GM18868 (cell line): ENCODE measurements at regions not wholly inside any gene's neighbourhood (a gene's known extent, or its start where the extent isn't known, plus 50 kb on each side); places are given as distances from the start of the nearest gene placed in this dataset.

Experiments used
- ATAC-seq: cut with Tn5 transposase; IDR thresholded peaks from one replicate; pipeline ENCODE4 v1.9.1; 2021; ENCODE audit warnings: mild to moderate bottlenecking, moderate library complexity; ENCODE audit not compliant: unreplicated experiment

DNA sequence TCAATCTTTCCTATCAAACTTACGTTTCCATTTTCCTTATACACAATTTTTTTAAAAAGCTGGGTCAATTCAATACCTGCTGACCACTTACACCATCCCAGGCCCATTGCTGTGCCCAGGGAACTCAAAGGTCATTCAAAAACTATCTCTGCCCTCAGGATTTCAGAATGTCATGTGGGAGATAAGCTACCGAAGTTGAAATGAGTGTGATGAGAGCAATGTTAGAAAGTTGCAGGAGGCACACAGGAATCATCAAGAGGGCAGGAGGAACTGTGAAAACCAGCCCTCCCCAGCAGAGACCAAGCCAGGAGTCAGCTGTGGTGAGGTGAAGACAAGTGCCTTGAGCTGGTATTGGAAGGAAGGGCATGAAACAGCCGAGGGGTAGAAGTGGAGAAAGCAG, 195.9 kb downstream of the HS3ST3A1 start:
- ATAC-seq = no peak

DNA sequence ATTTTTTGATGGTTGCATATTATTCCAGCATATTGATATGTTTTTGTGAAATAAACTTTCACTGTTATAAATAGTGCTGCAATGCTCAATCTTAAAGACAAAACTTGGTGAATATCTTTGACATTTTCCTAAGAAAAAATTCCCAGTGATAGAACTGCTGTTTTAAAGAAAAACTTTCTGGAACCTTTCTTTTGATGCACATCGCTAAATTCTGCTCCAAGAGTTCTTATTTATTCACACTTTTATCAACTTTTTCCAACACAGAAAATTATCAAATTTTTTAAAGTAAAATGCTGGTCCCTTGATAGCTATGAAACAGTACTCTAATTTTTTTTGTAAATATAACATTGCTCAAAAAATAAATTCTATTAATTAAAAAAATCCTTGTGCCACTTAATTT, 196.6 kb downstream of the HS3ST3A1 start:
- ATAC-seq = no peak

DNA sequence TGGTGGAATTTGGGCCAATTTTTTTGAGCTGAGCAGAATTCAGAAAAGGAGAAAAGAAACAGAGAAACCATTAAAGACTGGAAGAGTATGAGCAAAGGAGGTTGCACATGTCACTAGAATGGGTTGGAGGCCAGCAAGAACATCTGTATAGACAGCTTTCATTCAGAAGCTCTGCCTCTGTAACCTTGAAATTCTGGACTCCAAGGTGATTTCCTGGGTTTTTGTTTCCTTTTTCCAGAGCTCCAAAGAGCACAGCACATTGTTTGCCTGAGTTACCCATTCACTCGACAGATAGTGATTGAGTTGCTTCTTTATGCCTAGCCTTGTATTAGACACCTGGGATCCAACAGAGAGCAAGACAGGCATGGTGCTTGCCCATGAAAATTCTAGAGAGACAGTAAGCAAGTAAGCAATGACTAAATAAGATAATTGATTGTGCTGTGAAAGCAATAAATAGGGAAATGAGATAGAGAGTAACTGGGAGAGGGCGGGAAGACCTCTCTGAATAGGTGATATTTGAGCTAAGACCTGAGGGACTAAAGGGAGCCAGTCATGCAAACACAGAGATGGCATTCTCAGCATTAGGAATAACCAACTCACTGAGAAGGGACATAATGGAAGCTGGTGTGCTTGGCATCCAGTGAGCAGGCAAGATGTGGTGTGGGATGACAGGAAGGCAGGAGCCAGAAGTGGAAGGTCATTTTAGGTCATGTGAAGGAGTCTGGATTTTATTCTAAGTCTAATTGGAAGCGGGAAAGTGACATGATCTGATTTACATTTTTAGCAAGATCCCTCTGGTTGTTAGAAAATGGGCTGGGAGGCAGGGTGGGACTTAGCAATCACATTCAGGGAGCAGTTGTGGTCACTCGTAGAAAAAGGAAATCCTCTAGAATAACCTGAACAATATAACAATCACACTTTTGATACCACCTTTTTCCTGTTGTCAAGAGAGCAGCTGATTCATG, 197.5 kb downstream of the HS3ST3A1 start:
- no peak for ATAC-seq

DNA sequence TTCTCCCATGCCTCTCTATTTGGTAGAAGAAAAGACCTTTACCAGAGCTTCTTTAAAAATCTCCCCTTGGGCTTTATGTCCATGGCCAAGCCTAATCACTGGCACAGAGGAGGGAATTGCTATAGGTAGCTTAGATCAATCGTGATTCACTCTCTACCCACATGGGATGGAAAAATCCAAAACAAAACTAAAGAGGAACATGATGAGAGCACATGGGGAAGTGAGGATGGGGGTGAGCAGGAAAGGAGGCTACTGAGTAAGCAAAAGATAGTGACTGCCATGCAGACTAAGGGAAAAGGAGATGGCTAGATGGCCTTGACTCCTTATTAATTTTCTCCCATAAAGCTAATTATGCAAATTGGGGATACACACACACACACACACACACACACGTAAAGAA, 201.2 kb downstream of the HS3ST3A1 start:
- no peak for ATAC-seq

DNA sequence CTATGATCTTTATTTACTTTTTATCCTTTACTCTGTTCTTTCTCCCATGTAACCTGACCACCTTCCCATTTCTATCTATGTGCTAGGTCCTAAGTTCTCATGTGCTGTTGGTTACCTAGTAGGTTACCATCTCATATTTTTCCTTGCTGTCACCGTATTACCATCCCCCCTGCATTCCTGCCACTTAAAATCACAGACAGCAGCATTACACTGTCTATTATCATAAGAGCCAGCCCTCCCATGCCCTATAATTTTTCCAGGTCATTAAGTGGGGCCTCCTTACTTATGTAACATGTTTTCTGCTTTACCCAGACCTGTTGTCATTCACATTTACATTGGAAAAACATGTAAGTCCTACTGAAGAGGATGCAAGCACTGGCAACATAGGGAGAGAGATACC, 202.9 kb downstream of the HS3ST3A1 start:
- no peak for ATAC-seq

DNA sequence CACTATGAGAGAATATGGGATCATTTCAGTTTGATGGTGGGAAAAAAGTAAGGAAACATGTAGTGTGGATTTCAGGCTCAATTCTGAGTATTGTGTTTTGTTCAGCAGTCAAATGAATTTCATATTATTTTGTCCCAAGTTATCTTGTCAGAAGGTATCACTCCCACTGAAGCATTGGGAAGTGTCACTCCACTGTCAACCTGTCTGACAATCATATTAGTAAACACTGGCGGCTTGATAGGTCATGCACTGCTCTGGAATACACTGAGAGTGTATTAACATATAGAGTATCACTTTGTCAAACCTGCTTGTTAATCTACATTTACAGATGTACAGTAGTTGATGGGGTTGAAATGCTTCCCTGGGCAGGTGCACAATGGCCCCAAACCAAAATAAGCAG, 203.6 kb downstream of the HS3ST3A1 start:
- no peak for ATAC-seq

DNA sequence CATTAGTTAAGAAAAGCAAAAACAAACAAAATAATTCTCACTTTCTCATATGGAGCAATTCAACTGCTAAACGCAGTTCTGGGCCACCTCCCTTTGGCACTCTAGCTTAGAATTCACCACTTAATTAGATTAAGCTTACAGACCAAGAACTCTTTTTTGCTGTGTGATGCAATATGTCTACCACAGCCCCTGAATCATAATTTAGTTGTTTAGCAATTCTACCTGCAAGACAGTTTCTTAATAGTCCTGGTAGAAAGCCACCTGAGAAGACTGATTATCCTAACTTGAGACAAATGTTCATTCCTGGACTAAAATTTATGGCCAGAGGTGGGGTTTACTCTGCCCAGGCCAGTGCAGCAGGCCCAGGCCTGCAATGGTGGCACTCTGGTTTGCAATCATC, 205.9 kb downstream of the HS3ST3A1 start:
- no peak for ATAC-seq

DNA sequence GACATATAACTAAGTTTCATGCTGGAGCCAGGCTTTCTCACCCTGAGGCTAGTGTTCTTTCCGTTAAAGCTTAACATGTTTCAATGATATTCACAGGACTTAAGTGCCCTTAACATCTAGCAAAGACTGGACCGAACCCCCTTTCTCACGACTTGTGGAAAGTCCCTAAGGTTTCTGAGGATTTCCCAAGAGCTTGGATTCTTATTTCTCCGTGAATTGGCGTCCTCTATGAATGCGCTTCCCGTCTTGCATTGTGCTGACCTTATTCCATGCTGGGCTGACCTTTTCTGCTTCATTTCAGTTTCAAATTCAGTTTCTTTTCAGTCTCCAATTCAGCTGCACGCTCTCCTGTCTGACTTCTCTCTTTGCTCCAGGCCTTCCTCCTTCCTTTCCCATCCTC, 206.4 kb downstream of the HS3ST3A1 start:
- no peak for ATAC-seq

DNA sequence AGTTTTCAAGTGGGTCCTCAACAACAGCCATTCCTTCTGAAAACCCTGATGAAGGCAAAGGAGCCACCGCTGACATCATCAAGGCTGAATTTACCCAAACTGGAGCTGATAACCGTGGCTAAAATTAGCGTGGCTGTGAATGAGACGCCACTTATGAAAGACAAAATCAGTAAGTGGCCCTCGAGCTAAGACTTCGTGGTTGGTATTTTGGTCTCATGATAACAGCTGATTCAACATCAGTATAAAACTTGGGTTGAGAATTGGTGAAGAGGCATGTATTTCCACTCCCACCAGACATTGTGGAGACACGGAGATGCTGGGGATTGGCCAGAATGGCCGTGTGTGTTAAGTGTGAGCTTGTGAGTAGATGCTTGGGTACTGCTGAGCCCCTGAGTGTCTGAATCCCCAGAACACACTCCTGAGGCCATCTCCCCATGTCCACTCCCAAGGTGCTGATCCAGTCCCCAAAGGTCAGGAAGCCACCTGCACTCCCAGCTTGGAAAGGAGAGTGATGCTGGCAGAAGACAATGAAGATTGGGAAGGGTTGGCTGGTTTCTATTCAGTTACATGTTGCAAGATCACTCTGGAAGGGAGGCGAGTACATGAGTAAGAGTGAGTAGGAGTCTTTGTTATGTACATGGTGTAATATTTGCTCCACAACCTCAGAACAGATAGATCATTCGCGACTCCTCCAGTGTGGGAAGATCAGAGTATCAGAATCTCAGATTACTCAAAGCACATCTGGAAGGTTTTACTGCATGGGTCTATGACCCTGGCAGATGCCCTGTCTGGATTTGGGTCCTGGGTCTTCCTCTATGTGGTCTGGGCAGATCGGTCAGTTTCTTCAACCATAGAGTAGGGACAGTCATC, 207.7 kb downstream of the HS3ST3A1 start:
- no peak for ATAC-seq

DNA sequence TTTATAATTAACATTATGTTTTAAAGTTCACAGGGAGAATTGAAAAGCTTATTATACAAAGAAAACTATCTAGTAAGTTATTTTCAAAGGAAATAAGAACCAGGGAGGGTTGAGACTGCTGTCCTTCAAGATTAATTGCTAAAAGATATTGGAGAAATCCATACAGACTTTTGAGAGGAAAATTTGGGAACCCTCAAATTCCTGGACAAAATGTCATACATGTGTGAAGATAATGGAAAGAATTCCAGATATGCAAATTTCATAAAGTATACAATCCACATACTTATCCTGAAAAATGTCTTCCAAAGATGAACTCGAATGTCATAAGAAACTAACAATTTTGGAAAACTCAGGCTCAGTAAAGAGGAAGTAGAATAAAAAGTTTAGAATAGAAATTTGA, 213.8 kb downstream of the HS3ST3A1 start:
- no peak for ATAC-seq

DNA sequence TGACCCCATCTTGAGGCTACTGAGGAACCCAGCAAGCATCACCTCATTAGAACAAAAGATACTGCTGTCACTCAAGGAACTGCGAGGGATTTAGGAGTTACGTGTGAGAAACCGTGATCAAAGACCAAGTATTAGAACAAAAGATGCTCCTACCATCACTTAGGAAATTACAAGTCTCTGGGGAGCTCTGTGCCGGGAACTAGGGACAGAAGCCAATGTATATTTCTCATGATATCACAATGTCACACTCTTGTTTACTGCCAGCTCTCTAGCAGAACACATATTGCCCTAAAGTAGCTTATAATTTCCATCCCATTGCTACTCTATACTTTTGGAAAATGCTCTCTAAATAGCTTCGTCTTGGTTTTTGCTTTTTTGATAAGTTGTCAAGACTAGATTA, 214.5 kb downstream of the HS3ST3A1 start:
- ATAC-seq = no peak

DNA sequence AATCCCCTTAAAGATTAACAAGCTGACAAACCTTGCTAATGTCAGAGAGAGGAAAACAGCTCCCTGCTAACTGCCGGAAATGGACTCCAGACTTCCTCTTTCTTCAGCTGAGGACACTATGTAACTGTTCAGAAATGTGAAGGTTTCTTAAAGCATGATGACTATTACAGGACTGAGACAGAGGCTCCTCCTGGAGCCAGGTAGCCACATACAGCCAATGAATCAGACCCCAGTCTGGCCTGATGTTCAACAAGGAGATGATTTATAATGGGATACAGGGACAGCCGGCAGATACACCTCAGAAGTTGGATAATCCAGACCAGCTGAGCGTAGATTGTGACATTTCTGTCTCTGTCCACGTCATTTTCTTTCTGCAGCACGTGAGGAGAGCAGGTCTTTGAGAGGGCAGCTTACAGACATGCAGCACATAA, 216.2 kb downstream of the HS3ST3A1 start:
- no peak for ATAC-seq

DNA sequence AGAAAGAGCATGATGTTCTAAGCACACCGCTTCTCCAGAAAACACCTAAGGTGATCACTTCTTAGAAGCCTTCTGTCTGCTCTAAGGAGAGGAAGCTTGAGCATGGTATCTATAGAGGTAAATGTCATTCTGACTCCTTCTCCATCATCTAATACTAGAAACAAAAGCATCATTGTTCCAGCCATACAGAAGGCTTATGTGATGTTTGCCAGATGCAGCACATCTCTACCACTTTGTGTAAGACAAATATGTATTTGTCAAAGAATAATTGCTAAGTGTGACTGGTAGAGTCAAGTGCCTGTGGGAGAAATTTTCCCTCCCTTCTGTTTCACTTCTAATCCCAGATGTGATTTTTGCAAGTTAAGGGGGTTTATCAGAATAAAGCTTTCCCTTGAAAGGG, 217.1 kb downstream of the HS3ST3A1 start:
- no peak for ATAC-seq

DNA sequence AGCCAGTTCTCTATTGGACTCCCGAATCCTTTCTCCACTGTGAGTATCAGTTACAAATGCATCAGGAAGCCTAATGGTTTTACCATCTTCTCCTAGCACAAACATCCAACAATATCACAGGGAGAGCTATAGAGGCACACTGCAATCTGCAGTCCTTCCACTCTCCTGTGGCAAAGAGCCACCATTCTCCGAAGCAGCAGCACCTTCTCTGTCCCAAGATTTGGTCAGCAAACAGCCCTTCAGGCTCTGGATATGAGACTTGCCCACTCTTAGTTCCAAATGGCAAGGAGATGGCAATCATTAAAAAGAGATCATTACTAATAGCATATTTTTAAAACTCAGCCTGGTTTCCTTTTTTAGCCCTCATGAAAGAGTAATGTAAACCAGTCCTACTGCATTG, 223.4 kb downstream of the HS3ST3A1 start:
- no peak for ATAC-seq

DNA sequence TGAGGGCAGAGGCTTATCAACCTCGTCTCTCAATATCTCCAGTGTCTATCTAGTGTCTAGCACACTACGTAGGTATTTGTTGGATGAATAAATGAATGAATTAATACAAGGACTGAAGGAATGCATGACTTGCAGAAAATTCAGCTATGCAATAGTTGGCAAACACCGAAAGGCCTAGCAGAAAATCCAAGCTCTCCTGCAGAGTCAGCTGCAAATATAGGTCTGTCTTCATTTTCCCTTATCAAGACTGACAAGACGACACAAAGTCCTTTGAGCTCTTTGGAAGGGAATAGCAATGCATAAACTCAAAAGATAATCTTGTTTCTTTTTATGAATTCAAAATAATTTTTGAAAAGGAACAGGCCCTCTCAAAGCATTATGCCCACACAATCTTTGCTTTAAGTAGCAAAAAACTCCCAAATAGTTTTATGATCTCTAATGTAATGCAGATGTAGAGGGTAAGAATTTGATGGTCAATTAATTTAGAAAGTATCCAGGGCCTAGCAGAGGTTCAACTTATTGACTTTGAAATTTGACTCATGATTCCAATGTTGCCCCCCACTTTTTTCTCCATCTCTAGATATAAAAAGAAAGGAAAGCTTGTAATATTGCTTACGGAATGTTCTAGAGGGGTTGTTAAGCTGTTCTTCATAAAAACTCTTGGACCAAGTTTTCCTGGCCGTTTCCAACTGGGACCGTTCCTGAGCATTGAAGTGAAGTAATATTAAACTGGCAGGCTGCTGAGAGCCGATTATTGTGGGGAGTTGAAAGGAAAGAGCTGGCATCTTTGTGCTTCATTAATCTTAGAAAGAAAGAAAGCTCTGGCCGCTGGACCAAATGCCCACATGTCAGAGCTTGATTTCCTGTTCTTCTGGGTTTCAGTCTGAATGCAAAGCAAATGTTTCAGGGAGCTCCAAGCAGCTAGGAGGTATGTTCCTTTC, 227.3 kb downstream of the HS3ST3A1 start:
- ATAC-seq = no peak

DNA sequence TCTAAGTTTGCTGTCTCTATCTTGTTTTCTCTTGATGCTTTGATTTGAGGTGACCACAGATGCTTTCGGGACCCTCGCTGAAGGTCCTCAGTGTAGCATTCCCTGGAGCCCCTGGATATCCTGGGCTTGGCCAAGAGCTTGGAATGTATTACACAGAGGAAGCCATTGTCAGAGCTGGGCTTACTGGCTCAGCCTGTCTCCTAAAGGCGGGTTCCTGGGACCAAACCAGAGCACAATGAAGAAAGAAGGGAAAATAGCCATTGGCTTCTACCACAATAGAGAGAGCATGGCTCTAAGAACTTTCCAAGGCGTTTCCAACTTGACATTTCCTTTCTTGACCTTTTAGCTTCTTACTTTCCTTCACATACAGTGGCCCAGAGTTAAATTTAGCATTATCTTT, 229.3 kb downstream of the HS3ST3A1 start:
- ATAC-seq = no peak

DNA sequence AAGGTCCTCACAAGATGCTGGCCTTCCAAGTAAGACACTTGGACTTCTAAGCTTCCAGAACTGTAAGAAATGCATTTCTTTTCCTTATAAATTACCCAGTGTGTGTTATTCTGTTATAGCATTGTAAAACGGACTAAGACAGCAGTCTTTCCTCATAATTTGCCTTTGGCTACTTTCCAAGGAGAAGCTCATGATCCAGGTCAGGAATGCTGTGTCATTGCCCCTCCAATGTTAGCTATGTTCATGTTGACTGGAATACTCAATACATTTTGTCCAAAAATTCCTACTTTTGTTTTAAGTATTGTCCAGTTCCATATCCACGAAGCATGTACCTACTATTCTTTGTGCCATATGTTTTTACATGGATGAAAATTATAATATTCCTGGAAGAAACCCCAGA, 234.6 kb downstream of the HS3ST3A1 start:
- no peak for ATAC-seq

DNA sequence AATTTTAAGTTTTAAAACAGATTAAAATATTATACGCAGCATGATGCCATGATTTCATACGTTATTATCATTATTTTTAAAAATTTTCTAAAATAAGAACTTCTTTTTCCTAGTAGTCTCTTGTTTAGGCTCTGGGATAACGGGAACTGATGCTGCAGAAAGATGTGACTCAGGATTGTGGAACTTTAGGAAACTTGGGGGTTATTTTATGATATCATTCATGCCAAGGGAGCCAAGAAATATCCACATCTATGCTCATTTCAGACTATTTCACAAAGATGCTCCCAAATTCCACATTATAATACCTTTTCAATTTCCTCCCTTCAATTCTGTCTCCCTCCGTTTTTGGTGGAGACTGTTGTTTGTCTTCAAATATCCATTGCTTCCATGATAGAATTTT, 236.4 kb downstream of the HS3ST3A1 start:
- no peak for ATAC-seq

DNA sequence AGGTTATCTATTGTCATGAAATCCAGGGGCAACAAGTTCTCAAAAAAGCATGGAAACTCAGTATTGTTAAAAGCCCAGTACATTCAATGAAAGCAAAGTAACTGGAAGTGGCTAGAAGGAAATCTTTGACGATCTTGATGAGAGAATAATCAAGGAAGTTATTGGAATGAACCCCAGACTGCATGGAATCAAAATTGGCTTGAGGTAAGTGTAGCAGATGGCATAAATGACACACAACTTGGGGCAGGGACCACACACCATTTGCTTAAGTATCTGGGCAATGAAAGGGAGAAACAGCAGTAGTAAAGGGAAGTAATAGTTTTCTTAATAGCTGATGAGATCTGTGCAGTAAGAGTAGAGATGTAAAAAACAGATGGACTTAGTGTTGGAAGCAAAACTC, 238.0 kb downstream of the HS3ST3A1 start:
- ATAC-seq = no peak

DNA sequence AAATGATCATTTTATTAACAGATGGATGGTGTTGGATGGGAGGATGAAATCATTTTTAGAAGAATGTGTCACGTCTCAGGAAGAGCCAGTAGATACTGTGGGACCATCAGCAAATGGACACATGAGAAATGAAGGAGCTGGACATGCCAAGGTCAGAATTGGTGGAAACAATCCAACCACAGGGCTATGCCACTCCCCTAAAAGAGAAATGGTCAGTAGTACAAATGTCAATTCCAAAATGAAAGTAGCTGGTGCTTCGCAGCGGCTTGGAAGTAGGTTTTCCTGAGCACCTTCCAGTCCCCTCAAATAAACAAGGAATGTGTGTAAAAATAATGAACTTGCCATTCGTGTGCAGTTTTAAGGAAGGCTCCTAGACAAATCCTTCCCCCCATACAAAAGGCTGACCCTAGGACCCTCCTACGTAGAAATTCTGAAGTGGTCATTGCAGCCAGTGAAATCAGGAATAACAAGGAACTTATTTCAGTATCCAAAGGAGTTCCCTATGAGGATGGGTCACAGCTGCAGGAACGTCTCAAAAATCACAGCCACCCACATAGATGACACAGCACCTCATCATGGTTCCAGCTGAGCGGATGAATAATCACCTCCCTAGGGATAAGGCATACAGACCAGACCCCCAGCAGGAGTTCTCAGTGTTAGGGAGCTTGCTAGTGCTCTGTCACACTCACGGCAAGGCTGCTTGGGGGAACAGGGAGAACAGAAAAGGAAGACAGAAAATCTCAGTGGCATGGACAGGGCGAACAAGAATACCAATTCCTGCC, 239.2 kb downstream of the HS3ST3A1 start:
- ATAC-seq = no peak
